IMR-90 (cell line): ENCODE measurements at regions not wholly inside any gene's neighbourhood (a gene's known extent, or its start where the extent isn't known, plus 50 kb on each side); places are given as distances from the start of the nearest gene placed in this dataset.

ENCODE experiments used
- BHLHE40 ChIP-seq: fragments of 150-350 bp; IDR thresholded peaks from 2 replicates; pipeline ENCODE4 v1.6.1; 2016; ENCODE audit warnings: mild to moderate bottlenecking, low read depth, low read length
- CEBPB ChIP-seq: IDR thresholded peaks from 2 replicates; pipeline ENCODE4 v1.6.1; 2012; ENCODE audit warnings: low read depth, low read length, improper control_type of control experiment
- MAFK ChIP-seq: IDR thresholded peaks from 2 replicates; pipeline ENCODE4 v1.6.1; 2012; ENCODE audit warnings: low read depth, low read length, improper control_type of control experiment
- MAZ ChIP-seq: IDR thresholded peaks from 2 replicates; pipeline ENCODE4 v1.6.1; 2012; ENCODE audit warnings: low read depth, mild to moderate bottlenecking, low read length, improper control_type of control experiment, moderate library complexity, borderline replicate concordance
- MXI1 ChIP-seq: IDR thresholded peaks from 2 replicates; pipeline ENCODE4 v1.6.1; 2012; ENCODE audit warnings: low read depth, mild to moderate bottlenecking, low read length, moderate library complexity, borderline replicate concordance
- NFE2L2 ChIP-seq: fragments of 150-350 bp; IDR thresholded peaks from 2 replicates; pipeline ENCODE4 v1.6.1; 2016; ENCODE audit warnings: low read depth, mild to moderate bottlenecking, low read length
- POLR2A ChIP-seq: IDR thresholded peaks from 2 replicates; pipeline ENCODE4 v1.6.1; 2012; ENCODE audit warnings: mild to moderate bottlenecking, low read depth, low read length
- RAD21 ChIP-seq: IDR thresholded peaks from 2 replicates; pipeline ENCODE4 v1.6.1; 2012; ENCODE audit warnings: low read length, improper control_type of control experiment
- RCOR1 ChIP-seq: IDR thresholded peaks from 2 replicates; pipeline ENCODE4 v1.6.1; 2012; ENCODE audit warnings: mild to moderate bottlenecking, low read length, improper control_type of control experiment; ENCODE audit not compliant: insufficient replicate concordance
- SMC3 ChIP-seq: fragments of 150-350 bp; IDR thresholded peaks from 2 replicates; pipeline ENCODE4 v1.6.1; 2016; ENCODE audit warnings: low read depth, mild to moderate bottlenecking, antibody characterized with exemption, low read length, moderate library complexity
- TF ChIP-seq, protein P1 (sequence below): conservative IDR thresholded peaks from 2 replicates; pipeline ENCODE4 v1.5.1; 2012; ENCODE audit warnings: mild to moderate bottlenecking, low read depth, low read length, improper control_type of control experiment
- TF ChIP-seq, protein P2 (sequence below): fragments of 150-350 bp; IDR thresholded peaks from 2 replicates; pipeline ENCODE4 v1.6.1; 2017; ENCODE audit warnings: mild to moderate bottlenecking, antibody characterized with exemption, low read length, low read depth

DNA sequence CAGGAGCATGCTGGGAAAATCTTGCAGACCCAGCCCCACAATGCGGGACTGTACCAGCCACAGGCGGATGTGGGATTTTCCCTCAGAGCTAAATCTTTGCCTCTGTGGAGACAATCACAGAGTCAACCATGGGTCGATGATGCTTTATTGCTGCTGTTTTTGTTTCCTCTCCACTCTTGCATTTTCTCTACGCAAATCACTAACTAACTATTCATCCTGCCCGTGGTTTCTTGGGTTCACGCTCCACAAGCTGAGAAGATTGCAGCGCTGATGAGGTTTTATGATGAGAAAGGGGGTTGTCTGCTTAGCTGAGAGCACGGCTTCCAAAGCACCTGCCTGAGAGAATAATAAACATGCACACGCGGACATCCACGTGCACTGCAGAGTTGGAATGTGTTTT is 500.2 kb upstream of the ADAMTS16 start:
- no peak for TF ChIP-seq RAD21
- TF ChIP-seq, protein P1, sequence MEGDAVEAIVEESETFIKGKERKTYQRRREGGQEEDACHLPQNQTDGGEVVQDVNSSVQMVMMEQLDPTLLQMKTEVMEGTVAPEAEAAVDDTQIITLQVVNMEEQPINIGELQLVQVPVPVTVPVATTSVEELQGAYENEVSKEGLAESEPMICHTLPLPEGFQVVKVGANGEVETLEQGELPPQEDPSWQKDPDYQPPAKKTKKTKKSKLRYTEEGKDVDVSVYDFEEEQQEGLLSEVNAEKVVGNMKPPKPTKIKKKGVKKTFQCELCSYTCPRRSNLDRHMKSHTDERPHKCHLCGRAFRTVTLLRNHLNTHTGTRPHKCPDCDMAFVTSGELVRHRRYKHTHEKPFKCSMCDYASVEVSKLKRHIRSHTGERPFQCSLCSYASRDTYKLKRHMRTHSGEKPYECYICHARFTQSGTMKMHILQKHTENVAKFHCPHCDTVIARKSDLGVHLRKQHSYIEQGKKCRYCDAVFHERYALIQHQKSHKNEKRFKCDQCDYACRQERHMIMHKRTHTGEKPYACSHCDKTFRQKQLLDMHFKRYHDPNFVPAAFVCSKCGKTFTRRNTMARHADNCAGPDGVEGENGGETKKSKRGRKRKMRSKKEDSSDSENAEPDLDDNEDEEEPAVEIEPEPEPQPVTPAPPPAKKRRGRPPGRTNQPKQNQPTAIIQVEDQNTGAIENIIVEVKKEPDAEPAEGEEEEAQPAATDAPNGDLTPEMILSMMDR, result no peak
- TF ChIP-seq POLR2A, result no peak
- TF ChIP-seq MAZ, result no peak
- TF ChIP-seq, protein P2, sequence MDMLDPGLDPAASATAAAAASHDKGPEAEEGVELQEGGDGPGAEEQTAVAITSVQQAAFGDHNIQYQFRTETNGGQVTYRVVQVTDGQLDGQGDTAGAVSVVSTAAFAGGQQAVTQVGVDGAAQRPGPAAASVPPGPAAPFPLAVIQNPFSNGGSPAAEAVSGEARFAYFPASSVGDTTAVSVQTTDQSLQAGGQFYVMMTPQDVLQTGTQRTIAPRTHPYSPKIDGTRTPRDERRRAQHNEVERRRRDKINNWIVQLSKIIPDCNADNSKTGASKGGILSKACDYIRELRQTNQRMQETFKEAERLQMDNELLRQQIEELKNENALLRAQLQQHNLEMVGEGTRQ, result no peak
- TF ChIP-seq RCOR1, result no peak
- no peak for TF ChIP-seq SMC3
- no peak for TF ChIP-seq MXI1
- TF ChIP-seq NFE2L2, result no peak
- no peak for TF ChIP-seq CEBPB
- TF ChIP-seq BHLHE40, result no peak
- TF ChIP-seq MAFK, result no peak
